Stimulated activated CD4-positive, alpha-beta T cell treated with anti-CD3 and anti-CD28 coated beads, Interleukin-15, amount 100 ng/mL, for 48 hours (primary cell): ENCODE measurements at regions not wholly inside any gene's neighbourhood (a gene's known extent, or its start where the extent isn't known, plus 50 kb on each side); places are given as distances from the start of the nearest gene placed in this dataset.
"Not testable (repeated sequence)": the region's sequence is repeated elsewhere in the genome, so short reads cannot be mapped to it uniquely, and the experiment has no call there.

Experiments used
- DNase-seq, 2 donors: peaks; one replicate each; pipeline ENCODE4 v3.0.0-alpha.2; 2020; ENCODE audit warnings: low read depth in 2 of 2

GRCh38 chr17:34081269-34081668 lies 173.8 kb upstream of the CCL2 start:
- no peak for DNase-seq

GRCh38 chr17:34082404-34082803 lies 172.7 kb upstream of the CCL2 start:
- DNase-seq: no peak

DNA sequence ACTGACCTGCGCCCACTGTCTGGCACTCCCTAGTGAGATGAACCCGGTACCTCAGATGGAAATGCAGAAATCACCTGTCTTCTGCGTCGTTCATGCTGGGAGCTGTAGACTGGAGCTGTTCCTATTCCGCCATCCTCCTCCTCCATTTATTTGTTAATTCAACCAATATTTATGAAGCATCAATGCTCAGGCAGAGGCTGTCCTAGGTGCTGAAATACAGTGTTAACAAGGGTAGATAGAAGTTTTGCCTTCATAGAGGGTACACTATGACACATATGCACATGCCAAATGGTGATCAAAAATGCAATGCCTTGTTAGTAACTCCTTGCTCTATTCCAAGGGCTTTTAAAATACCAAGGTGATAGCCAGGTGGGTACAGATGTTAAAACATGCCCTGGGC lies 166.0 kb upstream of the CCL2 start:
- DNase-seq: not testable (repeated sequence)

- DNase-seq: no peak
Measured at GRCh38 chr17:34090593-34090992, 164.5 kb upstream of the CCL2 start.

GRCh38 chr17:34091975-34092374 lies 163.1 kb upstream of the CCL2 start:
- DNase-seq: no peak

DNA sequence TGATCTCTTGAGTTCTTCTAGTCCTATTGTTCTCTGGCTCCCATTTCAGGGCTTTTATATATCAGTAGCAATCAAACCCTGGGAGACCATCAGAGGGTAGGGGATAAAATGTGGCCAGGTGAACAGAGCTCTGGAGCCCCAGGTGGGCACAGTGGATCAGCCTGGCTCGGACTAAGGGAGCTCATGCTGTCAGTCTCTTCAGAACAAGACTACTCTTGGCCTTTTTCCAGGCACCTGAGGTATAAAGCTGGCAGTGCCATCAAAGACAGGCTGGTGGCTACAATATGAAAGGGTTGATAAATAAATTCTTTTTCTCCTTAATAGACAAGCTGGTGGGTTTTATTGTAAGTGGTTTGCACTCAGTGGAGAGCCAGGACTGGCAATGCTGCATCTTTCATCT lies 160.0 kb upstream of the CCL2 start:
- DNase-seq: no peak

DNA sequence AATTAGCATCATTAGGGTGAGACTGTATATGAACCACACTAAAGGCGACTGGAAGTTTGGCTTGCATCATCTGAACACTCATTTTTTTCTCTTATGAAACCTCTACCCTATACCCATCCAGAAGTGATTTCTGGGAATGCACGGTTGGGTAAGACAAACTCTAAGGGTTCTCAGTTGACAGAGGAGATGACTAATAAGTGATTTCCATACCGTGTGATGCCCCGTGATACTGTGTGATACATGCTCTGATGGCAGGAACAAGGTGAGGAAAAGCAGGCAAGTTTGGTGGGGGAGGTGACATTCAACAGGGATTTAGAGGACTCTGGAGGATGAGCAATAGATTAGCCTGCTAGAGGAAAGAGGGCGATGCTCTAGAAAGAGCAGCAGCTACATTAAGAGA lies 156.4 kb upstream of the CCL2 start:
- no peak for DNase-seq

GRCh38 chr17:34099859-34100515 lies 155.1 kb upstream of the CCL2 start:
- no peak for DNase-seq

GRCh38 chr17:34107019-34107418 lies 148.1 kb upstream of the CCL2 start:
- no peak for DNase-seq

GRCh38 chr17:34110315-34110714 lies 144.8 kb upstream of the CCL2 start:
- no peak for DNase-seq

GRCh38 chr17:34113089-34113488 lies 142.0 kb upstream of the CCL2 start:
- no peak for DNase-seq

DNA sequence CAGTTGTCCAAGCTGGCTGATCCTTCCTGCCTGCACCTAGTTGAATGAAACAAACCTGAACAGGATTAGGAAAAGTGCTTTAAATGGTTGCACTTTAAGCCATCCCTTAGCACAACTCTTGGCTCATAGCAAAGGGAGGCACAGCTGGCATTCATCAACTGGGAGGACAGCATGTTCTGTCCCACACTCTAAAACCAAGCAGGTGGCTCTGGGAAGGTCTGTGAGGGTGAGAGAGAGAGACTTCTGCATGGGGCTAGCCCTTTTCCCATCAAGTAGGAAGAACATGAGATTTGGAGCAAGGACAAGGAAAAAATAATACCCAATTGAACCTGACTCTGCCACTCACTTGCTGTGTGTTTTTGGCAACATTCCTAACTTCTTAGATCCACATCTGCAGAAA lies 140.9 kb upstream of the CCL2 start:
- DNase-seq: no peak

- no peak for DNase-seq
Measured at GRCh38 chr17:34116306-34116705, 138.8 kb upstream of the CCL2 start.

DNA sequence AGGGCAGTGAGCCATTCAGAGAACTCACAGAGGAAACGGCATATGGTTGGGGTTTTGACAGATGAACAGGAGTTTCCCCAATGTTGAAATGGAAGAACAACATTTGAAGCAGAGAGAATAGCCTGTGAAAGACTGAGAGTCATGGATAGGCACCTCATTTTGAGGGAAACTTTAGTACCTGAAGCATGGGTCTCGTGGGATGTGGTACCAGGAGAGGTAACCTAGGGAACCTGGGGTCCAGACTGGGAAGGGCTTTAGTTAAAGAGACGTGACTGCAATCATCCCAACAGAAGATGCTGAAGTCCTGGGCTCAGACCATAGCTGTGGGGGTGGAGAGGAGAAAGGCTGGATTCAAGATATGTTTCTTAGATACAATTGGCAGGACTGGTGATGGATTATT lies 137.8 kb upstream of the CCL2 start:
- DNase-seq: no peak

DNA sequence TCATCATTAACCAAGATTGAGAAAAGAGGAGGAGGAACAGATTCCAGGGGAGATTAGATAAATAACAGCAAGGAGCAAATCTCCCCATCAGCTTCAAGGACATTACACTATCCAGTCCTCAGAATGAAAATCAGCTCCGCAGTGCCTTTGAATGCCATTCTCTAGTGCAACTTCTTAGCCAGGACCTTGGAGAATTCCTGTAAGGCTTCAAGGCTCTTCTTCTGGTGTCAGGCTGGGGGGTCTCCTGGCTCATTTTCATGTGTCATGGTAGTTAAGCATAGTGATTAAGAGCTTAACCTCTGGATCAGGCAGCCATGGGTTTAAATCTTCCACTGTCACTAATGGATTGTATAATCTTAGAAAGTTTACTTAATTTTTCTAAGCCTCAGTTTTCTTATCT lies 137.3 kb upstream of the CCL2 start:
- no peak for DNase-seq

- no peak for DNase-seq
Measured at GRCh38 chr17:34118564-34118963, 136.5 kb upstream of the CCL2 start.

DNA sequence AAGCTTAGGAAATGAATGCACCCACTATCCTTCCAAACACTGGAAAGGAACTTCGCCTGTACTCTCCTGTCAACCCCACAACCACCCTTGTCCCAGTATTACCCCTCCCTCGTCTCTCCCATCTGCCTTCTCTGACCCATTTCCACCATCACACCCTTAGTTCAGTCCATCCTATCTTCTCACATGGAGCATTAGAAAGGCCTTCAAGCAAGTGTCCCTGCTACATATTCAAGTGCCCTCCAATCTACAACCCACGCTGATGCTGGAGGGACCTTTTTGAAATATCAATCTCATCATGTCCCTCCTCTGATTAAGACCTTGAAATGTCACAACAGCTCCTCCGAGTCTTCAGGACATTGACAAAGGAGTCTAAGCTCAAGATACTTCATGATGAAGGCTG lies 133.8 kb upstream of the CCL2 start:
- DNase-seq: no peak

DNA sequence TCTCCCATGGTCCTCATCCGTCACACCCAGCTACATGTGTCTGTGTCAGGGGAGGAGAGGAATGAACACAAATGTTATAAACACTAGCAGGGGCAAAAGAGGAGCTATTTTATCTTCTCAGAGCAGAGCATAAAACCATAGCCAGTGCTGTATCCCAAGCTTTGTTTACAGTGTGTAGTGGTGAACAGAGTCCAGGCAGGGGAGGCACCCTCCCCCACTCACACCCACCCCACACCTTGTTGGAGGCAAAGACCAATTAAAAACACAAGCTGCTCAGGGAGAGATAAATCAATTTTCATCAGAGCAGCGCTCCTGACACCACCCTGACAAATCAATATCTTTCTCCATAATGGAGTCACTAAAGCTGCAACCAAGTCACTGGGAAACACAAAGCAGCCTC lies 132.6 kb upstream of the CCL2 start:
- no peak for DNase-seq

GRCh38 chr17:34125010-34125409 lies 130.1 kb upstream of the CCL2 start:
- DNase-seq: no peak

- no peak for DNase-seq
Measured at GRCh38 chr17:34125921-34126320, 129.2 kb upstream of the CCL2 start.

- DNase-seq: no peak
Measured at GRCh38 chr17:34126496-34126895, 128.6 kb upstream of the CCL2 start.

DNA sequence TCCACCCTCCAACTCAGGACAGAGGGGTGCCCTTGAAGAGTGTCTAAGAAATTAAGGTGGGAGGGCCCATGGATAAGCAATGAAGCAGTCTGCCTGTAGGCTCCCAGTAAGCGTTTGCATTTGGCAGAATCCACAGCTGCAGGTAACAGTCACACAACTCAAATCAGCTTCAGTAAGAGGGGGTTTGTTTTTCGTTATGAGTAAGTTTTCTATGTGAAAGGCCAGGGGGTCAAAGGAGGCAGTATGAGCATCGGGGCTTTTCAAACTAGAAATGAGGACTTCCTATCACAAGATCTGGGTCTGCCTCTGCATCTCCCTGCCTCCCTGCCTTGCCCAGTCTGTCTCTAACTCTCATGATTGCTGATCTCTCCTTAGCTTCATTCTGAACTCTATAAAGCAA lies 128.1 kb upstream of the CCL2 start:
- DNase-seq: no peak

GRCh38 chr17:34130544-34130943 lies 124.5 kb upstream of the CCL2 start:
- DNase-seq: no peak

DNA sequence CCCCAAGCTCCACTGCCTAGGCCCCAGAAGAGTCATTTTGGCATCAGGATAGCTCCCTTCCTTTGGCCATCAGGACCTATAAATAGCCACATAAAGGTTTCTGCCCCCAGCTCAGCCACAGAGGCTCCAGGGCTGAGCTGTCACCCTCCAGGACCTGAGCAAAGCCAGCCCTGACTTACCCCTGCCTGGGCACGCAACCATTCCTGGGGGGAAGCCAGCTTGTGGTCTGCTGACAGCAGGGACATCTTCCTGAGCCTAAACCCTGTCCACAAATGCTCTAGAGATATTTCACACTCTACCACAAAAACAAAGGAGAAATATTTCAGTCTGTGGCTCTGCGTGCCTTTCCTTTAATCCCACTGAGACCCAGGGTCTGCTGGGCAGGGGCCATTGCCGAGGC lies 123.7 kb upstream of the CCL2 start:
- no peak for DNase-seq
